GM19467 (cell line): ENCODE measurements at regions not wholly inside any gene's neighbourhood (a gene's known extent, or its start where the extent isn't known, plus 50 kb on each side); places are given as distances from the start of the nearest gene placed in this dataset.
"Not testable (repeated sequence)": the region's sequence is repeated elsewhere in the genome, so short reads cannot be mapped to it uniquely, and the experiment has no call there.

Source experiments
- ATAC-seq: cut with Tn5 transposase; IDR thresholded peaks from one replicate; pipeline ENCODE4 v1.9.1; 2021; ENCODE audit warnings: mild to moderate bottlenecking, moderate library complexity; ENCODE audit not compliant: unreplicated experiment

DNA sequence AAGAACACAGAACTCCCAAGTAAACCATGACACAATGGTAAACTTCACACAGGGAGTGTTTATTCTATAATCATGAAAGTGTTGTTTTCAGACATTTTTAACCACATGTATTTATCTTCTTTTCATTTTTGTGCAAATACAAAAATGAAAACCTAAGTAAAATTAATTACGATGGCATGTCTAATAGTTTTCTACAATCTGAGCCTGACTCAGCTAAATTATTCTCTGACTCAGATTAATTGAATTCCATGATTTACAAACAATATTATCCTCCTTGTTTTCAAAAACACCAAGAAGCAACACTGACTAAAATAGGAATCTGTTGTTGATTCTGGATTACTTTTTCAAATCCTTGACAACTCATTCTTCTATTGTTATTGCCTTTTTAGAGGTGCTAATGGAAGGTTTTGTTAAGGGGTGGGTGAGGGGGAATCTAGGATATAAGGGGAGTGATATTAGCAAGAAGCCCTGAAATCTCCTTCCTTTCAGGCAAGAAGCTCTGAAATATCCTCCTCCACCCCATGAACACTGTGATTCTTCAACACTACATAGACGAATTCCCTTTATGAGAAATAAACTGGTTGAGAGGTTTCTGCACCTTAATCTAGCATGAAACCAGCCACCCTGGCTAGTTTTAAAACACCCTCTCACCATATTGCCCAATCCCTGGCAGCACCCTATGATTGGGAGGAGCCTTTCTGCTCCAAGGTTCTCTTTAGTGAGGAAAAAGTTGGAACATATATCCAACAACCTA is 1057.7 kb upstream of the PCDH20 start:
- ATAC-seq = no peak

- ATAC-seq = no peak
Observed at GRCh38 chr13:62453761-62454160, 1038.1 kb upstream of the PCDH20 start.

DNA sequence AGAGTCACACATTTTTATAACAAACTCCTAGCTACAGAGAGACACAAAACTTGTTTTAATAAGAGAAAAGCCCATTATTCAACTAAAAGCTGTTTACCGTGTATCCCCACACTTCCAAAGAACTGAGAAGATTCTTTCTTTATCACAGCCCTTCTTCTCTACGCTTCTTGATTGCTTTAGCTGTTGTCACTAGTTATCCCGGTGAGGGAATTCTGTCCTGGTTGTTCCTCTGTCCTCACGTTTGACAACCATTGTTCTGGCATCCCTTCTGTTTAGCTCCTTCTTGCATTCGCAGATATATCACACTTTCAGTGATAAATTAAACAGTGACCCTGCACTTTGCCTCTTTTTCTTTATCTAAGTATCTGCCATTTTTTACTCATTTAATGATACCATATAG is 1035.1 kb upstream of the PCDH20 start:
- no peak for ATAC-seq

DNA sequence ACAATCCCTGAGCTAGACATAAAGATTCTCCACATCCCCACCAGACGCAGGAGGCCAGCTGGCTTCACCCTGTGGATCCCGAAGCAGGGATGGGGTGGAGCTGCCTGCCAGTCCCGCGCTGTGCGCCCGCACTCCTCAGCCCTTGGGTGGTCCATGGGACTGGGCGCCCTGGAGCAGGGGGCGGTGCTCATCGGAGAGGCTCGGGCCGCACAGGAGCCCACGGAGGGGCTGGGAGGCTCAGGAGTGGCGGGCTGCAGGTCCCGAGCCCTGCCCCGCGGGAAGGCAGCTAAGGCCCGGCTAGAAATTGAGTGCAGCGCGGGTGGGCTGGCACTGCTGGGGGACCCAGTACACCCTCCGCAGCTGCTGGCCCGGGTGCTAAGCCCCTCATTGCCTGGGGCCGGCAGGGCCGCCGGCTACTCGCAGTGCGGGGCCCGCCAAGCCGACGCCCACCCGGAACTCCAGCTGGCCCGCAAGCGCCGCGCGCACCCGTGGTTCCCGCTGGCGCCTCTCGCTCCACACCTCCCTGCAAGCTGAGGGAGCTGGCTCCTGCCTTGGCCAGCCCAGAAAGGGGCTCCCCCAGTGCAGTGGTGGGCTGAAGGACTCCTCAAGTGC is 1032.2 kb upstream of the PCDH20 start:
- not testable (repeated sequence) for ATAC-seq

GRCh38 chr13:62444805-62445204 is 1029.2 kb upstream of the PCDH20 start:
- ATAC-seq = no peak

- no peak for ATAC-seq
Observed at GRCh38 chr13:62434081-62434480, 1018.4 kb upstream of the PCDH20 start.

DNA sequence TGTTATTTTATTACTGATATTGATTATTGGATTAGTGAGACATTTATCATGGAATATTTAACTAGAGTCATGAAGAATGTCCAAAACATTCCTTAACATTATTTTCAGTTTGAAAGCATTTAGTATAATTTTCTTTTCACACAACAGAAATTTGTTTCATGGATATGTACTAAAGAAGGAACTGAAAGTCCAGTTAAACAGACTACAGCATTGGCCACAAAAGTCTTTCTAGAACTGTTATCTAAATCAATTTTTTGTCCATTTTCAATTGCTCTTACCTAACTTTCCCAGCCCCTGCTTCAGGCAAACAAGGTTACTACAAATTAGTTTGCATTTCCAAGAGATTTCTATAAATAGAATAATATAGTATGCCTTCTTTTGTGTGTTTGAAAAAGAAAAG is 1018.0 kb upstream of the PCDH20 start:
- no peak for ATAC-seq

- ATAC-seq = no peak
Observed at GRCh38 chr13:62432906-62433305, 1017.3 kb upstream of the PCDH20 start.

DNA sequence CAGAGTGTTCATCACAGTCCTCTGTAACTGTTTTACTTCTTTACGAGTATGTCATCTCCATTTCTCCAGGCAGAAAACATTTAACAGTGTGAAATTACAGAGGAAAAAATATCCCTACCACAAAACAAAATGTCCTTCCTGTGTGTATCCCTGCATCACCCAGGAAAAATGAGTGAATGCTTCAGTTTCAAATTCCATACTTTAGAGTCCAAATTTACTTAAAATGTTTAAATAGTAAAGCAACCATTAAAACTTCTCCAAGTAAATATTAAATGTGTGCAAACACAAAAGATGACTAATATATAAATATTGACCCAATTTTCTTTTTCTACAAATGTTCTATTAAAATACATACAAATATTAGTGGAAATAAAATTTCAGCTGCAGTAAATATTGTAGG is 1016.6 kb upstream of the PCDH20 start:
- no peak for ATAC-seq

DNA sequence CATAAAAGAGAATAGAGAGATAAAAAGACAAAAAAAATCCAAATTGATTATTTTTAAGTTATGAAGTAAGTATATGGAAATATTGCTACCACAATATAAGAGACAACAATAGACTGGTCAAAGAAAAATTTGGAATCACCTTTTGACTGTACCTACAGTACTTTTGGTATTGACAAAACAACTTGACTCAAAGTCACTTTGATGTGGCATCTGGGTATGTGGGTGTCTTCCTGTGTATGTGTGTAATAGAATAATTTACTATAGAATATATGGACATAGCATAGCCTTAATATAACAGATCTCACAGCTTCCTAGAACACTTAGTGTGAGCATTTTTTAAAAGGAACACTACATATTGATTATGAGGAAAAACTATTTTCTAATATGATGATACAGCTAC is 1016.2 kb upstream of the PCDH20 start:
- no peak for ATAC-seq

- no peak for ATAC-seq
Observed at GRCh38 chr13:62418872-62419271, 1003.2 kb upstream of the PCDH20 start.

GRCh38 chr13:62418376-62418775 is 1002.7 kb upstream of the PCDH20 start:
- no peak for ATAC-seq

GRCh38 chr13:62407871-62408270 is 992.2 kb upstream of the PCDH20 start:
- ATAC-seq = no peak

- no peak for ATAC-seq
Observed at GRCh38 chr13:62388515-62388914, 972.9 kb upstream of the PCDH20 start.

- no peak for ATAC-seq
Observed at GRCh38 chr13:62387647-62388046, 972.0 kb upstream of the PCDH20 start.

GRCh38 chr13:62379241-62379640 is 963.6 kb upstream of the PCDH20 start:
- ATAC-seq = not testable (repeated sequence)

DNA sequence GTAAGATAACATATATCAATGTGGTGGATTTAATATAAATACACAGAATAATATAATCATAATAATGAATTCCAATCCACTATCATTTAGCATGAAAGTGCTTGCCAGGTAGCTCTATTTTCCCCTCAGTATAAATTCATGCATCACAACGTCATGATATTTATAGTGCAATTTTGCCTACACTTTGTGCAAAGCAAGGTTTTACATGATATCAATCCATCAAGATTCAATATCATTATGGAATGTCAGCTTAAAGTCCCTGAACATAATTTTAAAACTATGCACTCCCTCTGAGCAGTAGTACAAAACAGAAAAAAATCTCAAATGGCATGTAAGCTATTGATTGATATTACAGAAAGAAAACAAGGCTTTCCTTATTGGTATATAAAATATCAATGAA is 962.2 kb upstream of the PCDH20 start:
- no peak for ATAC-seq

DNA sequence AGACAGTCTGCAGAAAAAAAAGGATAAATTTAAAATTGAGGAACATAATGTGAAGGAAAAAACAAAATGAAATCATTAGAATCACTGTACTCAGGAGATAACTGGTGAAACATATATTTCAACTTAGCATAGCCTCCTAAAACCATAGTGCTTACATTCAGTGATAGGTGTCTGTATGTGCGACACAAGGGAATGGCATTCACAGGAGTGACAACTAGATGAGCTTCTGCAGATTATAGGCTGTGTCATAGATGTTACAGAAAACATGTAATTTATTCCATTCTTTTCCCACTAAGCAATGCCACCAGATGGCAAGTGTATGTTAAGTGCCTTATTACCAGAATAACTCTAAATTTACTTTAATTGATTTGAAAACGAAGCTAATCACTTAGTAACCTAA is 960.0 kb upstream of the PCDH20 start:
- no peak for ATAC-seq

GRCh38 chr13:62371737-62372136 is 956.1 kb upstream of the PCDH20 start:
- no peak for ATAC-seq

DNA sequence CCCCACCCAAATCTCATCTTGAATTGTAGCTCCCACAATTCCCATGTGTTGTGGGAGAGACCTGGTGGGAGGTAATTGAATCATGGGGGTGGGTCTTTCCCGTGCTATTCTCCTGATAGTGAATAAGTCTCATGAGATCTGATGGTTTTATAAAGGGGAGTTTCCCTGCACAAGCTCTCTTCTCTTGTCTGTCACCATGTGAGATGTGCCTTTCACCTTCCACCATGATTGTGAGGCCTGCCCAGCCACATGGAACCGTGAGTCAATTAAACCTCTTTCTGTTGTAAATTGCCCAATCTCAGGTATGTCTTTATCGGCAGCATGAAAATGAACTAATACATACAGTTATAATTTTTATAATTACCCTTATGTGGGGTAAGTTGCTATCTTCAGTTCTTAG is 952.3 kb upstream of the PCDH20 start:
- not testable (repeated sequence) for ATAC-seq

DNA sequence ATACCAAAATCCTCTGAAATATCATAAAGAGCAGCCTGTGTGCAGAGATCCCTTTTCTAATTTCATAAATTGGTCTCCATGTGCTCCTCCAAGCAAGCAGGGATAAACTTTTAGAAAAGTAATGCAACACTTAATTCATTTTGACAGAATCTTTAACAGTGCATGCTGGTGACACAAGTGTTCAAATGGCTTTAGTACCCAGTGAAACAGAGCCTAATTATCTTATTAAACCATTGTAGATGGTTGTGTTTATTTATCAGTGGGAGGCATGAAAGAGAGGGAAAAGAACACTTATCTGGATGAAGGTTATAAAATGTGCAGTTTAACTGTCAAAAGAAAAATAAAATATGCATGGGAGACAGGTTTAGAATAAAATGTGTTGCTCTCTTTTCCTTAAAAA is 945.0 kb upstream of the PCDH20 start:
- ATAC-seq = no peak

- no peak for ATAC-seq
Observed at GRCh38 chr13:62358646-62358932, 942.9 kb upstream of the PCDH20 start.
